ENCODE measurements at regions not wholly inside any gene's neighbourhood (a gene's known extent, or its start where the extent isn't known, plus 50 kb on each side); places are given as distances from the start of the nearest gene placed in this dataset.
"Not testable (repeated sequence)": the region's sequence is repeated elsewhere in the genome, so short reads cannot be mapped to it uniquely, and the experiment has no call there.

- H3K36me3 ChIP-seq (ENCODE audit: control insufficient read depth in 5 of 5, insufficient read depth in 5 of 5, low read length in 5 of 5), result no peaks in the 10 kb centered on the region
- H3K27me3 ChIP-seq (ENCODE audit: control insufficient read depth in 5 of 5, insufficient read depth in 4 of 5, low read length in 5 of 5), result peaks cover 0 to 3% (median 0%) of the 10 kb centered on the region in 5 donors
- no peaks in the 10 kb centered on the region for H3K4me1 ChIP-seq (ENCODE audit: control insufficient read depth in 5 of 5, insufficient read depth in 5 of 5, low read length in 5 of 5)
- no peak overlapping the region for H3K27ac ChIP-seq (ENCODE audit: low read depth, low read length)
- no peaks in the 10 kb centered on the region for H3K9me3 ChIP-seq (ENCODE audit: control insufficient read depth in 5 of 5, low read length in 5 of 5)
- H3K4me3 ChIP-seq (ENCODE audit: low read depth in 1 of 5, low read length in 5 of 5), result no peak overlapping the region
- no peak overlapping the region for H3K9ac ChIP-seq (ENCODE audit: low read length in 5 of 5)
Measured at GRCh38 chr14:106549064-106549463, 1022.7 kb downstream of the TMEM121 start.

GRCh38 chr14:106551265-106551664 lies 1024.9 kb downstream of the TMEM121 start:
- H3K36me3 ChIP-seq (ENCODE audit: control insufficient read depth in 5 of 5, insufficient read depth in 5 of 5, low read length in 5 of 5), result no peaks in the 10 kb centered on the region
- no peaks in the 10 kb centered on the region for H3K4me1 ChIP-seq (ENCODE audit: control insufficient read depth in 5 of 5, insufficient read depth in 5 of 5, low read length in 5 of 5)
- H3K9ac ChIP-seq (ENCODE audit: low read length in 5 of 5), result no peak overlapping the region
- H3K4me3 ChIP-seq (ENCODE audit: low read depth in 1 of 5, low read length in 5 of 5), result no peak overlapping the region
- peaks cover 0 to 3% (median 0%) of the 10 kb centered on the region in 5 donors for H3K27me3 ChIP-seq (ENCODE audit: control insufficient read depth in 5 of 5, insufficient read depth in 4 of 5, low read length in 5 of 5)
- H3K9me3 ChIP-seq (ENCODE audit: control insufficient read depth in 5 of 5, low read length in 5 of 5), result no peaks in the 10 kb centered on the region
- no peak overlapping the region for H3K27ac ChIP-seq (ENCODE audit: low read depth, low read length)

- not testable (repeated sequence) for H3K9me3 ChIP-seq (ENCODE audit: control insufficient read depth in 5 of 5, low read length in 5 of 5); H3K4me1 ChIP-seq (ENCODE audit: control insufficient read depth in 5 of 5, insufficient read depth in 5 of 5, low read length in 5 of 5); H3K27ac ChIP-seq (ENCODE audit: low read depth, low read length); H3K4me3 ChIP-seq (ENCODE audit: low read depth in 1 of 5, low read length in 5 of 5); H3K9ac ChIP-seq (ENCODE audit: low read length in 5 of 5); H3K27me3 ChIP-seq (ENCODE audit: control insufficient read depth in 5 of 5, insufficient read depth in 4 of 5, low read length in 5 of 5); H3K36me3 ChIP-seq (ENCODE audit: control insufficient read depth in 5 of 5, insufficient read depth in 5 of 5, low read length in 5 of 5)
Measured at GRCh38 chr14:106556211-106556610, 1029.8 kb downstream of the TMEM121 start.

GRCh38 chr14:106556665-106557289 lies 1030.4 kb downstream of the TMEM121 start:
- H3K4me1 ChIP-seq (ENCODE audit: control insufficient read depth in 5 of 5, insufficient read depth in 5 of 5, low read length in 5 of 5), result no peaks in the 10 kb centered on the region
- H3K4me3 ChIP-seq (ENCODE audit: low read depth in 1 of 5, low read length in 5 of 5), result no peak overlapping the region
- no peaks in the 10 kb centered on the region for H3K36me3 ChIP-seq (ENCODE audit: control insufficient read depth in 5 of 5, insufficient read depth in 5 of 5, low read length in 5 of 5)
- H3K27me3 ChIP-seq (ENCODE audit: control insufficient read depth in 5 of 5, insufficient read depth in 4 of 5, low read length in 5 of 5), result peaks cover 0 to 6% (median 4%) of the 10 kb centered on the region in 5 donors
- no peak overlapping the region for H3K9ac ChIP-seq (ENCODE audit: low read length in 5 of 5)
- H3K27ac ChIP-seq (ENCODE audit: low read depth, low read length), result no peak overlapping the region
- H3K9me3 ChIP-seq (ENCODE audit: control insufficient read depth in 5 of 5, low read length in 5 of 5), result no peaks in the 10 kb centered on the region

- H3K27ac ChIP-seq (ENCODE audit: low read depth, low read length), result no peak overlapping the region
- H3K9me3 ChIP-seq (ENCODE audit: control insufficient read depth in 5 of 5, low read length in 5 of 5), result no peaks in the 10 kb centered on the region
- no peak overlapping the region for H3K4me3 ChIP-seq (ENCODE audit: low read depth in 1 of 5, low read length in 5 of 5)
- no peak overlapping the region for H3K9ac ChIP-seq (ENCODE audit: low read length in 5 of 5)
- peaks cover 0 to 11% (median 4%) of the 10 kb centered on the region in 5 donors for H3K27me3 ChIP-seq (ENCODE audit: control insufficient read depth in 5 of 5, insufficient read depth in 4 of 5, low read length in 5 of 5)
- no peaks in the 10 kb centered on the region for H3K36me3 ChIP-seq (ENCODE audit: control insufficient read depth in 5 of 5, insufficient read depth in 5 of 5, low read length in 5 of 5)
- no peaks in the 10 kb centered on the region for H3K4me1 ChIP-seq (ENCODE audit: control insufficient read depth in 5 of 5, insufficient read depth in 5 of 5, low read length in 5 of 5)
Measured at GRCh38 chr14:106562451-106562850, 1036.1 kb downstream of the TMEM121 start.

GRCh38 chr14:106564058-106564643 lies 1037.8 kb downstream of the TMEM121 start:
- peaks cover 0 to 5% (median under 1%) of the 10 kb centered on the region in 5 donors for H3K27me3 ChIP-seq (ENCODE audit: control insufficient read depth in 5 of 5, insufficient read depth in 4 of 5, low read length in 5 of 5)
- H3K9ac ChIP-seq (ENCODE audit: low read length in 5 of 5), result no peak overlapping the region
- no peaks in the 10 kb centered on the region for H3K4me1 ChIP-seq (ENCODE audit: control insufficient read depth in 5 of 5, insufficient read depth in 5 of 5, low read length in 5 of 5)
- no peaks in the 10 kb centered on the region for H3K36me3 ChIP-seq (ENCODE audit: control insufficient read depth in 5 of 5, insufficient read depth in 5 of 5, low read length in 5 of 5)
- no peak overlapping the region for H3K27ac ChIP-seq (ENCODE audit: low read depth, low read length)
- no peak overlapping the region for H3K4me3 ChIP-seq (ENCODE audit: low read depth in 1 of 5, low read length in 5 of 5)
- no peaks in the 10 kb centered on the region for H3K9me3 ChIP-seq (ENCODE audit: control insufficient read depth in 5 of 5, low read length in 5 of 5)

GRCh38 chr14:106578481-106578880 lies 1052.1 kb downstream of the TMEM121 start:
- Histone ChIP-seq H3K4me1 (ENCODE audit: control insufficient read depth in 5 of 5, insufficient read depth in 5 of 5, low read length in 5 of 5) (no peaks in the 10 kb centered on the region), H3K27me3 (ENCODE audit: control insufficient read depth in 5 of 5, insufficient read depth in 4 of 5, low read length in 5 of 5) (peaks cover 0 to 6% (median 2%) of the 10 kb centered on the region in 5 donors), H3K36me3 (ENCODE audit: control insufficient read depth in 5 of 5, insufficient read depth in 5 of 5, low read length in 5 of 5) (no peaks in the 10 kb centered on the region), H3K27ac (ENCODE audit: low read depth, low read length) (no peak overlapping the region), H3K9me3 (ENCODE audit: control insufficient read depth in 5 of 5, low read length in 5 of 5) (no peaks in the 10 kb centered on the region), H3K4me3 (ENCODE audit: low read depth in 1 of 5, low read length in 5 of 5) (no peak overlapping the region), H3K9ac (ENCODE audit: low read length in 5 of 5) (no peak overlapping the region)

GRCh38 chr14:106579084-106579483 lies 1052.7 kb downstream of the TMEM121 start:
- Histone ChIP-seq H3K9ac (ENCODE audit: low read length in 5 of 5) (no peak overlapping the region), H3K4me1 (ENCODE audit: control insufficient read depth in 5 of 5, insufficient read depth in 5 of 5, low read length in 5 of 5) (no peaks in the 10 kb centered on the region), H3K9me3 (ENCODE audit: control insufficient read depth in 5 of 5, low read length in 5 of 5) (no peaks in the 10 kb centered on the region), H3K27me3 (ENCODE audit: control insufficient read depth in 5 of 5, insufficient read depth in 4 of 5, low read length in 5 of 5) (peaks cover 0 to 6% (median 2%) of the 10 kb centered on the region in 5 donors), H3K4me3 (ENCODE audit: low read depth in 1 of 5, low read length in 5 of 5) (no peak overlapping the region), H3K27ac (ENCODE audit: low read depth, low read length) (no peak overlapping the region), H3K36me3 (ENCODE audit: control insufficient read depth in 5 of 5, insufficient read depth in 5 of 5, low read length in 5 of 5) (no peaks in the 10 kb centered on the region)

- no peaks in the 10 kb centered on the region for H3K36me3 ChIP-seq (ENCODE audit: control insufficient read depth in 5 of 5, insufficient read depth in 5 of 5, low read length in 5 of 5)
- peaks cover 0 to 6% (median 0%) of the 10 kb centered on the region in 5 donors for H3K27me3 ChIP-seq (ENCODE audit: control insufficient read depth in 5 of 5, insufficient read depth in 4 of 5, low read length in 5 of 5)
- no peak overlapping the region for H3K4me3 ChIP-seq (ENCODE audit: low read depth in 1 of 5, low read length in 5 of 5)
- H3K9me3 ChIP-seq (ENCODE audit: control insufficient read depth in 5 of 5, low read length in 5 of 5), result no peaks in the 10 kb centered on the region
- H3K27ac ChIP-seq (ENCODE audit: low read depth, low read length), result no peak overlapping the region
- no peak overlapping the region for H3K9ac ChIP-seq (ENCODE audit: low read length in 5 of 5)
- H3K4me1 ChIP-seq (ENCODE audit: control insufficient read depth in 5 of 5, insufficient read depth in 5 of 5, low read length in 5 of 5), result no peaks in the 10 kb centered on the region
Measured at GRCh38 chr14:106585692-106586091, 1059.3 kb downstream of the TMEM121 start.

- Histone ChIP-seq H3K27me3 (ENCODE audit: control insufficient read depth in 5 of 5, insufficient read depth in 4 of 5, low read length in 5 of 5) (peaks cover 0 to 6% (median 0%) of the 10 kb centered on the region in 5 donors), H3K9me3 (ENCODE audit: control insufficient read depth in 5 of 5, low read length in 5 of 5) (no peaks in the 10 kb centered on the region)
Measured at GRCh38 chr14:106586098-106586704, 1059.8 kb downstream of the TMEM121 start.

More at GRCh38 chr14:106586098-106586704, 1059.8 kb downstream of the TMEM121 start:
- Histone ChIP-seq H3K4me3 (ENCODE audit: low read depth in 1 of 5, low read length in 5 of 5) (no peak overlapping the region), H3K27ac (ENCODE audit: low read depth, low read length) (no peak overlapping the region), H3K36me3 (ENCODE audit: control insufficient read depth in 5 of 5, insufficient read depth in 5 of 5, low read length in 5 of 5) (no peaks in the 10 kb centered on the region), H3K4me1 (ENCODE audit: control insufficient read depth in 5 of 5, insufficient read depth in 5 of 5, low read length in 5 of 5) (no peaks in the 10 kb centered on the region), H3K9ac (ENCODE audit: low read length in 5 of 5) (no peak overlapping the region)
